ENCODE measurements at regions not wholly inside any gene's neighbourhood (a gene's known extent, or its start where the extent isn't known, plus 50 kb on each side); places are given as distances from the start of the nearest gene placed in this dataset.

GRCh38 chr5:112628214-112628980 is 109.3 kb upstream of the APC start:
- DNase-seq = no peak

GRCh38 chr5:112630246-112631009 is 107.3 kb upstream of the APC start:
- DNase-seq = no peak

GRCh38 chr5:112634166-112634565 is 103.5 kb upstream of the APC start:
- no peak for DNase-seq

GRCh38 chr5:112634796-112635195 is 102.9 kb upstream of the APC start:
- no peak for DNase-seq

GRCh38 chr5:112635276-112635675 is 102.4 kb upstream of the APC start:
- no peak for DNase-seq

- no peak for DNase-seq
Measured at GRCh38 chr5:112635771-112636731, 101.6 kb upstream of the APC start.

GRCh38 chr5:112636751-112637150 is 100.9 kb upstream of the APC start:
- no peak for DNase-seq

- DNase-seq = no peak
Measured at GRCh38 chr5:112637343-112637742, 100.3 kb upstream of the APC start.

- DNase-seq = no peak
Measured at GRCh38 chr5:112640546-112640945, 97.1 kb upstream of the APC start.

GRCh38 chr5:112641515-112642110 is 96.1 kb upstream of the APC start:
- no peak for DNase-seq

- no peak for DNase-seq
Measured at GRCh38 chr5:112642885-112643284, 94.8 kb upstream of the APC start.

GRCh38 chr5:112643339-112643971 is 94.2 kb upstream of the APC start:
- no peak for DNase-seq

- no peak for DNase-seq
Measured at GRCh38 chr5:112646139-112646936, 91.3 kb upstream of the APC start.

- DNase-seq = no peak
Measured at GRCh38 chr5:112647428-112647827, 90.3 kb upstream of the APC start.

- no peak for DNase-seq
Measured at GRCh38 chr5:112648264-112648663, 89.4 kb upstream of the APC start.

GRCh38 chr5:112649882-112650281 is 87.8 kb upstream of the APC start:
- DNase-seq = no peak

- DNase-seq = no peak
Measured at GRCh38 chr5:112653638-112654205, 84.0 kb upstream of the APC start.

- no peak for DNase-seq
Measured at GRCh38 chr5:112655513-112655912, 82.2 kb upstream of the APC start.

- no peak for DNase-seq
Measured at GRCh38 chr5:112656451-112656850, 81.2 kb upstream of the APC start.

GRCh38 chr5:112657804-112658203 is 79.9 kb upstream of the APC start:
- DNase-seq = no peak

GRCh38 chr5:112660359-112660758 is 77.3 kb upstream of the APC start:
- no peak for DNase-seq

All from stimulated activated CD8-positive, alpha-beta memory T cell treated with anti-CD3 and anti-CD28 coated beads, Interleukin-4, amount 100 ng/mL, for 48 hours (primary cell).